Hippocampal formation (tissue), 2 donors: ENCODE measurements at regions not wholly inside any gene's neighbourhood (a gene's known extent, or its start where the extent isn't known, plus 50 kb on each side); places are given as distances from the start of the nearest gene placed in this dataset.
A peak's percentile ranks its signal among the peaks of the same experiment; 100 is the strongest.
"Not testable (repeated sequence)": the region's sequence is repeated elsewhere in the genome, so short reads cannot be mapped to it uniquely, and the experiment has no call there.

ENCODE experiments used
- DNase-seq, 2 donors: peaks; one replicate each; lab custom pipeline; 2025; lab: John Stamatoyannopoulos, UW

DNA sequence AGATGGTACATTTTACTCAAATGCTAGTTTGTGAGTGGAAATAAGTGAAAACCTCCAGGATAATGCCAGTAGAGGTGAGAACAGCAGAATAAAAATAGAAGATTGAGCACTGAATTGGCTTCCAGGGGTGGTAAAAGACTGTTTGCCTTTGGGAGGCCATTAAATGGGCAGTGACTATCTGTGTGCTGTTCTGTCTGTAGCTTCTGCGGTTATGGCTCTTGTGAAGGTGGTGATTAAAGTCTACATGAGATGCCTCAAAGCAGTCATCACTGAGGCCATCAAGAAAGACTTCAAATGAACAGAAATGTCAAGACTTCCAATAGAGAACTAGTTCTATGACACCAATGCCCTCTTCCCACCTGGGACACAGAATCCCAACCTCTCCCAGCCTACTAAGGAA is 108.8 kb downstream of the EFHB start:
- no peak for DNase-seq

- no peak for DNase-seq
These were observed 111.2 kb downstream of the EFHB start for GRCh38 chr3:19822805-19823204.

GRCh38 chr3:19816631-19817030 is 117.4 kb downstream of the EFHB start:
- no peak for DNase-seq

GRCh38 chr3:19815805-19816204 is 118.2 kb downstream of the EFHB start:
- DNase-seq: no peak

- not testable (repeated sequence) for DNase-seq
These were observed 120.3 kb downstream of the EFHB start for GRCh38 chr3:19813743-19814142.

GRCh38 chr3:19811689-19812088 is 122.3 kb downstream of the EFHB start:
- no peak for DNase-seq

DNA sequence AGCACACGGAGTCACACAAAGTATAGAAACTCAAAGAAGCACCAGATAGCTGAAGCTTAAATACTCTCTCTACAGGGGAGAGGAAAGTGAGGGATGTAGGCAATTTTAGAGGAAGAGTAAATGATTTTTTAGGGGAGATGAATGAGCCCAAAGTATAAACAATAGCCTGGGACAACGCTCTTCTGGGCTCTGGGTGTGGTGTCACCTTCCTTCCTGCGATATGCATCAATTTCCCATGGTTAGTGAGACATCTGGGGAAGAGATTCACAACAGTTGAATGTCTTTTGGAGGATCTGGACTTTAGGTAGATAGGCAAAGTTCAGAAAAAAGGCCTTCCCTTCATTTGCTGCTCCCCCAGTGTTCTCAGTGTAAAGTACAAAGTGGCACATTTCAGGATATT is 125.2 kb downstream of the EFHB start:
- DNase-seq: no peak

- no peak for DNase-seq
These were observed 134.1 kb downstream of the EFHB start for GRCh38 chr3:19799887-19800286.

GRCh38 chr3:19799115-19799514 is 134.9 kb downstream of the EFHB start:
- DNase-seq: no peak

GRCh38 chr3:19798324-19798723 is 135.7 kb downstream of the EFHB start:
- DNase-seq: no peak

GRCh38 chr3:19792388-19792787 is 141.6 kb downstream of the EFHB start:
- DNase-seq: no peak

GRCh38 chr3:19775765-19776164 is 158.3 kb downstream of the EFHB start:
- no peak for DNase-seq

GRCh38 chr3:19769694-19770093 is 164.3 kb downstream of the EFHB start:
- DNase-seq: no peak

GRCh38 chr3:19765954-19766353 is 168.1 kb downstream of the EFHB start:
- no peak for DNase-seq

DNA sequence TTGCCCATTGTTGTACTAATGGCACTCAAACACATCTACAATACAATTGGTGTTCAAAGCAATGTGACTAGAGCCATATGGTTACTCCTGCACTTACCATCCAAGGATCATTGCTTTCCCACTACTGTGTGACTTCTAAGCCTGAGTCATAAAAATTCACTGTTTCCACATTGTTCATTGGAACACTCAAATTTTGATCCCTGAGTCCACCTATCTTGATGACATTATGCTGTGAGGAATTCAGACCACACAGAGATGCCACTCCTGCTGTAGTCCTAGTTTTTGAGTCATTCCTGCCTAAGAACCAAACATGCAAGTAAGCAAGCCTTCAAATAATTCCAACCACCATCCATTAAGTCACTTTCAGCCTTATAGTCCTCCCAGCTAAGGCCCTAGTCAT is 176.2 kb downstream of the EFHB start:
- no peak for DNase-seq

DNA sequence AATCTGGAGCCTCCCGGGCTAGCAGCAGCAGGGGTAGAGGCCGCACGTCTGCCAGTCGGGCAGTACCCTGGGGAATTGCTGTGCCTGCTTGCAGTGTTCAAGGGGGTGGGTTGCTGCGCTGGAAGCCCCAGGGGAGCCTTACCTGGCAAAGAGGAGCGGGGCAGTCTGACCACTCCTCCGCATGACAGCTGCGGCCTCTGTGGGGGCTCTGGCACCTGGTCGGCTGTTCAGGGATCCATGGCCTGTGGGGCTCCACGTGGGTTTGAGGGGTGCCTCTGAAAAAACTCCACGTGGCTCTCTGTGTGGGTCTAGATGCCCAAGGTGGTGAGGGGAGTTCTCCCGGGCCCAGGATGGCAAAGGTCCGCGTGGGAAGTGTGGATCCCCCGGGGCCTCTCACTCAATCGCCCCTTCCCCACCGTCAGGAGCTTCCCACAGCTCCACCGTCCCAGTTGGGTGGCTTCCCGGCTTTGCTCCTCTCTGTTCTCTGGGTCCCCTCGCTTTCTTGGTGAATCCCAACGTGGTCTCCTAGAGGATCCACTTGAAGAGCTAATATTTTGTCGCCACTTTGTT is 184.5 kb downstream of the EFHB start:
- DNase-seq: no peak

GRCh38 chr3:19748782-19749447 is 185.1 kb downstream of the EFHB start:
- no peak for DNase-seq

- no peak for DNase-seq
These were observed 190.0 kb downstream of the EFHB start for GRCh38 chr3:19744047-19744446.

- DNase-seq: no peak
These were observed 191.1 kb downstream of the EFHB start for GRCh38 chr3:19742935-19743334.

GRCh38 chr3:19739504-19739903 is 194.5 kb downstream of the EFHB start:
- peak in 1 of 2 donors; percentile 52 for DNase-seq

DNA sequence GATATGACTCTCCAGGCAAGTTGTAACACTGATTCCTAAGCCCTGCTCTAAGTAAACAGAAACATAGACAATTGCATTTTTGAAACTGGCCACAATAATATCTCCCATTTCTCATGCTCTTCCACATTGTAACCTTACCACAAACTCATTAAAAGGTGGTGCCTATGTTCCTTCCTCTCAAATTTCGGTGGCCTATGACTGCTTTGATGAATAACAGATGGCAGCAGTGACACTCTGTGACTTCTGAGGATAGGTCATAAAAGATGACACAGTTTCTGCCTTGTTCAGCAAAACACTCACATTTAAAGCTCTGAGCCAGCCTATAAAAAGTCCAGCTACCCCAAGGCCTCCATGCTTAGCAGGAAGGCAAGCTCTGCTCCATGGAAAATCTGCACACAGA is 195.2 kb downstream of the EFHB start:
- no peak for DNase-seq

GRCh38 chr3:19735111-19735510 is 198.9 kb downstream of the EFHB start:
- DNase-seq: no peak

DNA sequence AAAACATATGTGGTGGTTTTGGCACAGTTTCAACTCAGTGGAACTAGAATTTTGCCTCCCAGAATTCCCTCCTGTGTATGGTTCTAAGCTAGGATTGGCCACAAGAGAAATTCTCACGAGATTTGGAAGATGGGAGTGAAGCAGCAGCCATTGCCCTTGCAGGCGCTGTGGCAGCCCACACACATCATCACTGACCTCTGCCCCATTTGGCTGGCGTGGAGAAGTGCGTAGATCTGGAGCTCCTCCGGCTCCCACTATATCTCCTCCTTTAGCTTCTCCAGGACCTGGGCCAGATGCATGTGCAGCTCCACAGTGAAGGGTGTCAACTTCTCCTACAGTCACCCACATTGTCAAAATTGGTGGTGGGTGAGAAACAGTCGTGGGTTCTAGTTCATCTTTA is 199.6 kb downstream of the EFHB start:
- no peak for DNase-seq

DNA sequence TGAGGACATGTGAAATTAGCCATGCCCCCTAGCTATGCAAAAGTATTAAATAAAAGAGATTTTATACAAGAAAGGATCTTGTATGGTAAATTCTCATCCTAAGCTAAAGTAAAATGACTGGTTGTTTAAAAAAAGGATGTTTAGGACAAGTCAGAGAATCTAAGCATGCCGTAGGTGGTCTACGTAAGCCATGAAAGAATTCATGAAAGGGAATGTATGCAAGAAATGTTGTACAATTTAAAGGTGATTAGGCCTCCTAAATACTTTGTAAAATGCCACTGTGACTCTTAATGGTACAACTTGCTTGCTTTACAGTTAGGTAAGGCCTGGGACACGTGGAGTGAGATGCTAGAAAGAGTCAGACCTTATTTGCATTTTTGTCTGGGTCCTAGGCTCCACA is 209.0 kb downstream of the EFHB start:
- DNase-seq: no peak
